Ovary (tissue), 7 donors: ENCODE measurements at regions not wholly inside any gene's neighbourhood (a gene's known extent, or its start where the extent isn't known, plus 50 kb on each side); places are given as distances from the start of the nearest gene placed in this dataset.
"Not testable (repeated sequence)": the region's sequence is repeated elsewhere in the genome, so short reads cannot be mapped to it uniquely, and the experiment has no call there.

ENCODE experiments used
- DNase-seq, 5 donors: peaks; one replicate each; pipeline ENCODE4 v3.0.0-alpha.2; 2019 to 2020
- H3K27ac ChIP-seq, 2 donors: fragments of 200-600 bp; one replicate each; pipeline versions ENCODE4 v1.5.1 to v1.8.0; 2019 to 2022
- H3K27me3 ChIP-seq: fragments of 200-600 bp; one replicate; pipeline ENCODE4 v1.8.0; 2022
- H3K36me3 ChIP-seq: fragments of 200-600 bp; sonication (generic); one replicate; pipeline ENCODE4 v1.5.1; 2019
- H3K4me1 ChIP-seq: one replicate; pipeline ENCODE4 v1.8.1; 2013; ENCODE audit warnings: mild to moderate bottlenecking, moderate library complexity; ENCODE audit not compliant: insufficient read depth
- H3K4me3 ChIP-seq: fragments of 200-600 bp; sonication (generic); one replicate; pipeline ENCODE4 v1.5.1; 2017
- H3K9me3 ChIP-seq, 2 donors: fragments of 200-600 bp in 1 of 2; sonication (generic) in 1 of 2; one replicate each; pipeline versions ENCODE4 v1.5.1 to v1.8.1; 2013 to 2019; ENCODE audit warnings: mild to moderate bottlenecking in 1 of 2, moderate library complexity in 1 of 2
- EP300 ChIP-seq: sonication (generic); formaldehyde crosslinking; IDR thresholded peaks from one replicate; pipeline ENCODE4 v1.6.1; 2017; ENCODE audit warnings: antibody characterized with exemption
- POLR2A ChIP-seq: fragments of 450-650 bp; IDR thresholded peaks from one replicate; pipeline ENCODE4 v1.6.1; 2017; ENCODE audit warnings: antibody characterized with exemption, mild to moderate bottlenecking, moderate library complexity
- WGBS, 3 donors: extraction: QIAGEN DNeasy Blood & Tissue Kit in 1 of 3; methylation state at CpG; one replicate each; pipeline versions ENCODE4 v1.1.5 to v1.1.7; 2013 to 2017; 5-methylcytosine and 5-hydroxymethylcytosine counted together
- intact Hi-C, 4 donors: fragments of 100-400 bp; cut with DNase I; formaldehyde crosslinking; loops; one replicate each; pipeline versions ENCODE4 v1.11.0 to v1.15.1; 2022 to 2023
- TF ChIP-seq, protein P1 (sequence below), 3 donors: fragments of 450-650 bp in 2 of 3; fragments of 200-600 bp in 1 of 3; IDR thresholded peaks; one replicate each; pipeline versions ENCODE4 v1.5.1 to v1.8.0; 2016 to 2022; ENCODE audit warnings: antibody characterized with exemption in 3 of 3, mild to moderate bottlenecking in 1 of 3
- donor health status: DM: no; HTN: no; CAD: no; lungs with moderate emphysema.
- donor health status: DM: no; HTN: no; CAD: no.
- donor health status: Bipolar disorder and iron deficiency.
- donor health status: DM: no; HTN: no; CAD: no.
- donor health status: DM: yes; HTN: yes; CAD: no.

DNA sequence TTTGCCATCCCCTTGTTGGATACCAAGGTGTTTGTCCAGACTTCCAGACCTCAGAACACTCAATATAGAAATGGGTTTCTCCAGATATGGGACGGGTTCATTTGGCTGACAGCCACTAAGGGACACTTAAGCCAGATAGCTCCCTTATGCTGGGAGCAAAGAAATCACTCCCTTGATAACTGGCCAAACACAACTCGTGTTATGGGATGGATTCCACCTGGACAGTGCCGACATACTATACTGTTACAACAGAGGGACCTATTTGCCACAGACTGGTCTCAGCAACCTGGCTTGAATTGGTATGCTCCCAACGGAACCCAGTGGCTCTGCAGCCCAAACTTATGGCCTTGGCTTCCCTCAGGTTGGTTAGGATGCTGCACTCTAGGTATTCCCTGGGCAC is 114.0 kb upstream of the PLCL2 start:
- intact Hi-C loops: no loop called here
- H3K27ac ChIP-seq: no peak overlapping the region
- no peaks in the 10 kb centered on the region for H3K4me1 ChIP-seq
- DNase-seq: no peak
- H3K27me3 ChIP-seq: no peaks in the 10 kb centered on the region
- TF ChIP-seq POLR2A (no peak), EP300 (no peak)
- TF ChIP-seq, protein P1, sequence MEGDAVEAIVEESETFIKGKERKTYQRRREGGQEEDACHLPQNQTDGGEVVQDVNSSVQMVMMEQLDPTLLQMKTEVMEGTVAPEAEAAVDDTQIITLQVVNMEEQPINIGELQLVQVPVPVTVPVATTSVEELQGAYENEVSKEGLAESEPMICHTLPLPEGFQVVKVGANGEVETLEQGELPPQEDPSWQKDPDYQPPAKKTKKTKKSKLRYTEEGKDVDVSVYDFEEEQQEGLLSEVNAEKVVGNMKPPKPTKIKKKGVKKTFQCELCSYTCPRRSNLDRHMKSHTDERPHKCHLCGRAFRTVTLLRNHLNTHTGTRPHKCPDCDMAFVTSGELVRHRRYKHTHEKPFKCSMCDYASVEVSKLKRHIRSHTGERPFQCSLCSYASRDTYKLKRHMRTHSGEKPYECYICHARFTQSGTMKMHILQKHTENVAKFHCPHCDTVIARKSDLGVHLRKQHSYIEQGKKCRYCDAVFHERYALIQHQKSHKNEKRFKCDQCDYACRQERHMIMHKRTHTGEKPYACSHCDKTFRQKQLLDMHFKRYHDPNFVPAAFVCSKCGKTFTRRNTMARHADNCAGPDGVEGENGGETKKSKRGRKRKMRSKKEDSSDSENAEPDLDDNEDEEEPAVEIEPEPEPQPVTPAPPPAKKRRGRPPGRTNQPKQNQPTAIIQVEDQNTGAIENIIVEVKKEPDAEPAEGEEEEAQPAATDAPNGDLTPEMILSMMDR (IDR thresholded peaks at IDR 0.05): no peak
- 43 to 52% (median 44%) methylated on average over 4 of the region's 4 CpGs for WGBS, 3 donors
- H3K36me3 ChIP-seq: no peaks in the 10 kb centered on the region
- no peak overlapping the region for H3K4me3 ChIP-seq
- H3K9me3 ChIP-seq: no peaks in the 10 kb centered on the region

DNA sequence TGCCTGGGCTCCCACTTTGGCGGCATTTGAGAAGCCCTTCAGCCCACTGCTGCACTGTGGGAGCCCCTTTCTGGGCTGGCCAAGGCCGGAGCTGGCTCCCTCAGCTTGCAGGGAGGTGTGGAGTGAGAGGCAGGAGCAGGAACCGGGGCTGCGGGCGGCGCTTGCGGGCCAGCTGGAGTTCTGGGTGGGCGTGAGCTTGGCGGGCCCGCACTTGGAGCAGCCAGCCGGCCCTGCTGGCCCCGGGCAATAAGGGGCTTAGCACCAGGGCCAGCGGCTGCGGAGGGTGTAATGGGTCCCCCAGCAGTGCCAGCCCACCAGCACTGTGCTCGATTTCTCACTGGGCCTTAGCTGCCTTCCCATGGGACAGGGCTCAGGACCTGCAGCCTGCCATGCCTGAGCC is 111.2 kb upstream of the PLCL2 start:
- H3K36me3 ChIP-seq, H3K4me1 ChIP-seq, H3K27me3 ChIP-seq, H3K9me3 ChIP-seq, H3K27ac ChIP-seq, DNase-seq, H3K4me3 ChIP-seq, intact Hi-C loops: not testable (repeated sequence)
- WGBS, 3 donors: 85 to 97% (median 89%) methylated on average over 15 of the region's 15 CpGs

DNA sequence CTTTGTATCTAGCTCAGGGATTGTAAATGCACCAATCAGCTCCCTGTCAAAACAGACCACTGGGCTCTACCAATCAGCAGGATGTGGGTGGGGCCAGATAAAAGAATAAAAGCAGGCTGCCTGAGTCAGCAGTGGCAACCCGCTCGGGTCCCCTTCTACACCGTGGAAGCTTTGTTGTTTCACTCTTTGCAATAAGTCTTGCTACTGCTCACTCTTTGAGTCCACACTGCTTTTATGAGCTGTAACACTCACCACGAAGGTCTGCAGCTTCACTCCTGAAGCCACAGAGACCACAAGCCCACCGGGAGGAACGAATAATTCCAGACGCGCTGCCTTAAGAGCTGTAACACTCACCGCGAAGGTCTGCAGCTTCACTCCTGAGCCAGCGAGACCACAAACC is 110.2 kb upstream of the PLCL2 start:
- intact Hi-C loops: not testable (repeated sequence)

DNA sequence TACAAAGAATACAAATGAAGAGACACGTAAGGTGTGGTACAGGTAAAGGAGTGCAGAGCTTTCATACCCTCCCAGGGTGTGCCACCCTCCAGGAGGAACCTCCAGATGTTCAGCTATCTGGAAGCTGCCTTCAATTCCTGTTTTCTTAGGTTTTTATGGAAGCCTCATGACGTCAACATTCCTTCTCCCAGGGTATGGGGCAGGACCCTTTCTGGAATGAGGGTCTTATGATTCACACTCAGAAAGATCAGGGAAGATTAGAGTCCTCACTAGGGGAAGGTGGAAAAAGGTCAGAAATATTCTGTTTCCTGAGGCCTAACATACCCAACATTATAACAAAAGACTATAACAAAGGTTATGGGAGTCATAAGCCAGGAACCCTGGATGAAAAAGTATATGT is 99.8 kb upstream of the PLCL2 start:
- no peaks in the 10 kb centered on the region for H3K27me3 ChIP-seq
- H3K27ac ChIP-seq: no peak overlapping the region
- no peak overlapping the region for H3K4me3 ChIP-seq
- no peaks in the 10 kb centered on the region for H3K9me3 ChIP-seq
- H3K4me1 ChIP-seq: no peaks in the 10 kb centered on the region
- WGBS, 3 donors: 90 to 91% (median 90%) methylated on average over 2 of the region's 2 CpGs
- TF ChIP-seq POLR2A: no peak
- TF ChIP-seq, protein P1 (IDR thresholded peaks at IDR 0.05): no peak
- no peak for TF ChIP-seq EP300
- no peak for DNase-seq
- intact Hi-C loops: no loop called here
- no peaks in the 10 kb centered on the region for H3K36me3 ChIP-seq

More for the DNA sequence above, 110.2 kb upstream of the PLCL2 start:
- H3K9me3 ChIP-seq, H3K4me3 ChIP-seq, H3K36me3 ChIP-seq, H3K4me1 ChIP-seq, H3K27me3 ChIP-seq, H3K27ac ChIP-seq, DNase-seq: not testable (repeated sequence)
- WGBS, 3 donors: 91 to 97% (median 97%) methylated on average over 11 of the region's 11 CpGs

DNA sequence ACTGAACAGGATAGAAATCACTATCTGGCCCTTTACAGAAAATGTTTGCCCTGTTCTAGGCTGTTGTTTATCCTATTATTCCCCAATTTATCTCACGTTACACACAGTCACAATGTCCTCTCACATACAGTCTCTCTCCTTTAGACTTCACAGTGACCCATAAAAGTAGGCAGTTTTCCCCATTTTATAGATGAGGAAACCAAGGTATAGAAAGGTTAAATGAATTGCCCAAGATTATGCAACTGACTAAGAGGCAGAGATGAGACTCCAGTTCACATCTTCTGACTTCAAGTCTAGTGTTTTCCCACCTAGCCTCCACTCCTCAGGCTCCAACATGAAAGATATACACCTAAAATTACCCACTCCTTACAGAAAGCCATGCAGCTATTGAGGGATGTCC is 99.3 kb upstream of the PLCL2 start:
- no peak for DNase-seq
- no peaks in the 10 kb centered on the region for H3K4me1 ChIP-seq
- WGBS, 3 donors: 79 to 90% (median 80%) methylated on average over 1 of the region's 1 CpG
- H3K36me3 ChIP-seq: no peaks in the 10 kb centered on the region
- intact Hi-C loops: no loop called here
- no peaks in the 10 kb centered on the region for H3K9me3 ChIP-seq
- TF ChIP-seq POLR2A (no peak), EP300 (no peak)
- TF ChIP-seq, protein P1 (IDR thresholded peaks at IDR 0.05): no peak
- no peak overlapping the region for H3K27ac ChIP-seq
- H3K27me3 ChIP-seq: no peaks in the 10 kb centered on the region
- H3K4me3 ChIP-seq: no peak overlapping the region
